ENCODE measurements at regions not wholly inside any gene's neighbourhood (a gene's known extent, or its start where the extent isn't known, plus 50 kb on each side); places are given as distances from the start of the nearest gene placed in this dataset.

DNA sequence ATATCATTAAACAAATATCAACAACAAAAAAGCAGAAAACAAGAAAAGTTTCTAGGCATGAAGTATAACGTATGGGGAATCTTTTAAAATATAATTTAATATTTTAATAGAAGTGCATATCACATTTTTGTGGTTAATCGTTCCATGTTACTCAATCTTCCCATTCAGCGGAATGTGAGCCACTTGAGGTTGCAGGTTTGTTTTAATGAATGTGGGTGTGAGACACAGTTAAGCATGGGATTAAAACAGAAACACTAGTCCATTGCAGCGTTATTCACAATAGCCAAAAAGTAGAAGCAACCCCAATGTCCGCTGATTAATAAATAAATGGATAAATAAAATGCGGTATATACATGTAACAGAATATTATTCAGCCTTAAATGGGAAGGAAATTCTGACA is 146.0 kb downstream of the NDFIP2 start:
- Mint-ChIP-seq H3K27me3 (ENCODE audit: low read depth) (no peaks in the 10 kb centered on the region), H3K4me1 (peaks cover 5% of the 10 kb centered on the region)

DNA sequence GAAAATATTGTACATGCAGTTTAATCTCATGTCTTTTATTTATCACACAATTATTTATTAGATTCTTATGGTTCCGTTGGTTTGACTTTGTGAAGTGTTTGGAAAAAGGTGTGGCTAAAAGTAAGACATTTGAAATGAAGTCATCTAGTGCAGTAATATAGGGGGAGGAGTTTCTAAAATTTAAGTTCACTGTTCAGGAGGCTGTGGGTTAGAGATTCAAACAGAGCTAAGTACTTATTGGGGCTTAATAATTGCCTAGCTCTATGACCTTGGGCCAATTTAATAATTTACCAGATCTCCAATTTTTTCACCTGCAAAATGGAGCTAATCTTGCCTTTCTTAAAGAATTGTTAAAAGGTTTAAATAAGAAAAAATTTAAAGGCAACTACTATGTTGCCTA is 144.6 kb downstream of the NDFIP2 start:
- Mint-ChIP-seq H3K4me3 (no peak overlapping the region), H3K27me3 (ENCODE audit: low read depth) (no peaks in the 10 kb centered on the region), H3K27ac (ENCODE audit: unreplicated experiment) (no peak overlapping the region), H3K9me3 (peaks cover 6% of the 10 kb centered on the region), H3K36me3 (ENCODE audit: low read depth) (no peaks in the 10 kb centered on the region), H3K4me1 (no peaks in the 10 kb centered on the region)
- TF ChIP-seq, protein P1, sequence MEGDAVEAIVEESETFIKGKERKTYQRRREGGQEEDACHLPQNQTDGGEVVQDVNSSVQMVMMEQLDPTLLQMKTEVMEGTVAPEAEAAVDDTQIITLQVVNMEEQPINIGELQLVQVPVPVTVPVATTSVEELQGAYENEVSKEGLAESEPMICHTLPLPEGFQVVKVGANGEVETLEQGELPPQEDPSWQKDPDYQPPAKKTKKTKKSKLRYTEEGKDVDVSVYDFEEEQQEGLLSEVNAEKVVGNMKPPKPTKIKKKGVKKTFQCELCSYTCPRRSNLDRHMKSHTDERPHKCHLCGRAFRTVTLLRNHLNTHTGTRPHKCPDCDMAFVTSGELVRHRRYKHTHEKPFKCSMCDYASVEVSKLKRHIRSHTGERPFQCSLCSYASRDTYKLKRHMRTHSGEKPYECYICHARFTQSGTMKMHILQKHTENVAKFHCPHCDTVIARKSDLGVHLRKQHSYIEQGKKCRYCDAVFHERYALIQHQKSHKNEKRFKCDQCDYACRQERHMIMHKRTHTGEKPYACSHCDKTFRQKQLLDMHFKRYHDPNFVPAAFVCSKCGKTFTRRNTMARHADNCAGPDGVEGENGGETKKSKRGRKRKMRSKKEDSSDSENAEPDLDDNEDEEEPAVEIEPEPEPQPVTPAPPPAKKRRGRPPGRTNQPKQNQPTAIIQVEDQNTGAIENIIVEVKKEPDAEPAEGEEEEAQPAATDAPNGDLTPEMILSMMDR (conservative IDR thresholded peaks at IDR 0.05), result no peak
- no peak for DNase-seq (ENCODE audit: low read depth, low spot score)

More for the DNA sequence above, 146.0 kb downstream of the NDFIP2 start:
- no peak for DNase-seq (ENCODE audit: low read depth, low spot score)
- Mint-ChIP-seq H3K27ac (ENCODE audit: unreplicated experiment) (no peak overlapping the region), H3K36me3 (ENCODE audit: low read depth) (peaks cover 3% of the 10 kb centered on the region), H3K4me3 (no peak overlapping the region), H3K9me3 (peaks cover 7% of the 10 kb centered on the region)
- TF ChIP-seq, protein P1 (conservative IDR thresholded peaks at IDR 0.05), result no peak

DNA sequence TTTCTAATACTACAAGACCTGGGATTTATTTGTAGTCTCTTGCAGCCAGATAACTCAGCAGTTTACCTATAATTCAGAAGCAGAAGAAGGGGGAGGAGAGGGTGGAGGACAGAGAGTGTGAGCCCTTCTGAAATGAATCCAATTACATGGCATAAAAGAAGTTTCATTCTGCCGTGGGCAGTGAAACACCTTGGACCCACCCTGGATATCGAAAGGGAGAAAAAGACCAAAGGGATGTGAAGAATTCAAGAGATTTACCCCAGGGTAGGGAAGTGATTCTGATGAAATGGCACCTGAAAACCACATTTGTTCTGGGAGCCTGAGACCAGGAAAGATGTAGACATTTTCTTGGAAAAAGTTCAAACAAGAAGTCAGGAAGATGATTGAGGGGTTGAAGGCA is 140.9 kb downstream of the NDFIP2 start:
- Mint-ChIP-seq H3K4me3 (no peak overlapping the region), H3K27ac (ENCODE audit: unreplicated experiment) (no peak overlapping the region), H3K9me3 (peaks cover 14% of the 10 kb centered on the region), H3K27me3 (ENCODE audit: low read depth) (no peaks in the 10 kb centered on the region), H3K36me3 (ENCODE audit: low read depth) (no peaks in the 10 kb centered on the region), H3K4me1 (no peaks in the 10 kb centered on the region)
- TF ChIP-seq, protein P1 (conservative IDR thresholded peaks at IDR 0.05), result no peak
- DNase-seq (ENCODE audit: low read depth, low spot score), result no peak

DNA sequence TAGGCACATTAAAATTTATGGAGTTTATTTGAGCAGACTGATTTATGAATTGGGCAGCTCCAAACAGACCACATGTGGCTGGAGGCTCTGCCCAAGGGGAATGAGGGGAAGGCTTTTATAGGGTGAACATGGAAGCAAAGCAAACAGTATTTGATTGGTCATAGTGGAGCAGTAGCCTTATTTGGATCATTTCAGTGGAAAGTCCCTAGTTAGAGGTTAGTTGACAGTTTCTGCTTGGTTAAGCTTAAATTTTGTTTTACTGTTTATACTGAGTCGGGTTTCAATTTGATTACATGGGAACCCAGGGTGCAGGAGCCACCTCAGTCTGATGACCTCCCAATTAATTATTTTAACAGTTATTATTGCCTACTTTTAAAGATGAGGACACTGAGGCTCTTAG is 140.5 kb downstream of the NDFIP2 start:
- TF ChIP-seq, protein P1 (conservative IDR thresholded peaks at IDR 0.05), result no peak
- H3K36me3 Mint-ChIP-seq (ENCODE audit: low read depth), result no peaks in the 10 kb centered on the region
- no peaks in the 10 kb centered on the region for H3K4me1 Mint-ChIP-seq
- no peak overlapping the region for H3K4me3 Mint-ChIP-seq
- no peak for DNase-seq (ENCODE audit: low read depth, low spot score)
- H3K9me3 Mint-ChIP-seq, result peaks cover 14% of the 10 kb centered on the region
- no peak overlapping the region for H3K27ac Mint-ChIP-seq (ENCODE audit: unreplicated experiment)
- no peaks in the 10 kb centered on the region for H3K27me3 Mint-ChIP-seq (ENCODE audit: low read depth)

DNA sequence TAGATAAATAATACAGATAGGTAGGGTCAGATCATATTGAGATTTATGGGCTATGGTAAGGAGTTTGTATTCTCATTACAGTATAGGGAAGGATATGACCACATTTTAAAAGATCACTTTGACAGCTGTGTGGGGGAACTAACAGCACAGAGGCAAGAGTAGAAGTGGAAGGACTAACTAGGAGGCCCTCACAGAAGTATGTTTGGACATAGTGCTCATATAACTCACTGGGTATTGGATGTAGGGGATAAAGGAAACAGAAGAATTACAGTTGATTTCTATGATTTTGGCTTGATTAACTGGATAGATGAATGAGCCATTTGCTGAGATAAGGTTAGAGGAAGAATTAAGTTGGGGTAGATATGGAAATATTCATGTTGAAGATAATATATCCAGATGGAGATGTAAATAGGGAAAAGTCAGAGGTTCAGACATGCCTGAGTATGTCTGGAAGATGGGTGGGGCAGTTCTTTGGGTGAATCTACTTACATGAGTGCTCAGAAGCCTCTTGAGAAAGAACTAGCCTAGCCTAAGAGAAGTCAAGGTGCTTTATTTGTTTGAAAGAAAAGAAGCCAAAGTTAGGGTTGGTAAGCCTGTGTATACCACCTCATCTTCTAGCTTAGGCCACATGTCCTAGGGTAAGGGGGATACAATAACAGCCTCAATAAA is 133.4 kb downstream of the NDFIP2 start:
- H3K4me3 Mint-ChIP-seq, result no peak overlapping the region
- no peak for DNase-seq (ENCODE audit: low read depth, low spot score)
- no peaks in the 10 kb centered on the region for H3K4me1 Mint-ChIP-seq
- no peaks in the 10 kb centered on the region for H3K27me3 Mint-ChIP-seq (ENCODE audit: low read depth)
- TF ChIP-seq, protein P1 (conservative IDR thresholded peaks at IDR 0.05), result no peak
- H3K27ac Mint-ChIP-seq (ENCODE audit: unreplicated experiment), result no peak overlapping the region
- peaks cover 5% of the 10 kb centered on the region for H3K36me3 Mint-ChIP-seq (ENCODE audit: low read depth)
- H3K9me3 Mint-ChIP-seq, result peaks cover 17% of the 10 kb centered on the region

All from neural crest cell (in vitro differentiated cells).